Suprapubic skin (tissue), 4 donors: ENCODE measurements at regions not wholly inside any gene's neighbourhood (a gene's known extent, or its start where the extent isn't known, plus 50 kb on each side); places are given as distances from the start of the nearest gene placed in this dataset.

Source experiments
- DNase-seq, 2 donors: peaks; one replicate each; pipeline ENCODE4 v3.0.0-alpha.2; 2019; ENCODE audit warnings: low spot score in 2 of 2
- H3K27ac ChIP-seq: fragments of 200-600 bp; sonication (generic); one replicate; pipeline ENCODE4 v1.5.1; 2019
- H3K27me3 ChIP-seq: fragments of 200-600 bp; sonication (generic); one replicate; pipeline ENCODE4 v1.5.1; 2019
- H3K36me3 ChIP-seq: fragments of 200-600 bp; sonication (generic); one replicate; pipeline ENCODE4 v1.5.1; 2019
- H3K4me1 ChIP-seq: fragments of 200-600 bp; sonication (generic); one replicate; pipeline ENCODE4 v1.5.1; 2019
- H3K4me3 ChIP-seq: fragments of 200-600 bp; sonication (generic); one replicate; pipeline ENCODE4 v1.5.1; 2019; ENCODE audit warnings: mild to moderate bottlenecking
- H3K9me3 ChIP-seq: fragments of 200-600 bp; sonication (generic); one replicate; pipeline ENCODE4 v1.5.1; 2019
- EP300 ChIP-seq: sonication (generic); formaldehyde crosslinking; IDR thresholded peaks from one replicate; pipeline ENCODE4 v1.6.1; 2017; ENCODE audit warnings: antibody characterized with exemption
- POLR2A ChIP-seq, 2 donors: fragments of 450-650 bp; IDR thresholded peaks; one replicate each; pipeline ENCODE4 v1.6.1; 2017; ENCODE audit warnings: antibody characterized with exemption in 2 of 2, mild to moderate bottlenecking in 2 of 2, moderate library complexity in 2 of 2
- POLR2AphosphoS5 ChIP-seq, 3 donors: sonication (generic); formaldehyde crosslinking; IDR thresholded peaks; one replicate each; pipeline ENCODE4 v1.6.1; 2017; ENCODE audit warnings: antibody characterized with exemption in 3 of 3
- WGBS: methylation state at CpG from one replicate; pipeline ENCODE4 v1.1.5; 2018; 5-methylcytosine and 5-hydroxymethylcytosine counted together
- TF ChIP-seq, protein P1 (sequence below), 2 donors: fragments of 200-600 bp in 1 of 2; fragments of 450-650 bp in 1 of 2; sonication (generic) in 1 of 2; IDR thresholded peaks; one replicate each; pipeline ENCODE4 v1.5.1; 2016 to 2019; ENCODE audit warnings: antibody characterized with exemption in 2 of 2, mild to moderate bottlenecking in 1 of 2, moderate library complexity in 1 of 2

DNA sequence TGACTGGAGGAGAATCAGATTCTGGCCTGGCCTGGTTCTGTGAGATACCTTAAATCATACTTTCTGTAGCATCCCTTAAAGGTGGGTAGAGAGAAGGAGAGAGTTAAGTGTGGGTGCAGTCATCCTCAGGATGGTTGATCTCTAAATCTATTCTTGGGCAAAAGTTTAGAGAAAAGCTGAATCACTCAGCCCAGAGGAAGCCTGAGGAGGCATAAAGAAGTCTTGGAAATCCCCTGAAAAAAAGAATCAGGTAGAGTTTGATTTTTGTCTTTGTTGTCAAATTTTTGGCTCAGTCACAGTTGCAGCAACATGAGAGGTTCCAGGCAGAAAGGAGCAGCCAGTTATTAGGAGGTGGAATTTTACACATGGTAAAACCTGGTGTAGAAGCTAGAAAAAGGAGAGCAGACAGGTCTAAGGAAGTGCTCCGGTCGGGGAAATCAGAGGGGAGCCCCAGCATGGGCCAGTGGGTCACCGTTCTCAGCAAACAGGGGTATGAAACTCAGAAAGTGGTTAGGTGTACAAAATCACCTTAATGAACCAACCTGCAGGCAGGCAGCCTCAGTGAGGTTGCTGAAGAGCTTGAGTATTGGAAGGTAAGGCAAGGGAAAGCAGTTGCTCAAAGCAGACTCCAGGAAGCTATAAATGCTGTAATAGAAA is 116.2 kb upstream of the CNTLN start:
- Histone ChIP-seq H3K4me3 (no peak overlapping the region), H3K36me3 (no peaks in the 10 kb centered on the region), H3K9me3 (no peaks in the 10 kb centered on the region), H3K4me1 (peaks cover 24% of the 10 kb centered on the region), H3K27ac (peak overlapping the region; percentile 57), H3K27me3 (no peaks in the 10 kb centered on the region)
- TF ChIP-seq EP300 (no peak), POLR2AphosphoS5 (IDR thresholded peaks at IDR 0.05) (no peak), POLR2A (IDR thresholded peaks at IDR 0.05) (no peak)
- TF ChIP-seq, protein P1, sequence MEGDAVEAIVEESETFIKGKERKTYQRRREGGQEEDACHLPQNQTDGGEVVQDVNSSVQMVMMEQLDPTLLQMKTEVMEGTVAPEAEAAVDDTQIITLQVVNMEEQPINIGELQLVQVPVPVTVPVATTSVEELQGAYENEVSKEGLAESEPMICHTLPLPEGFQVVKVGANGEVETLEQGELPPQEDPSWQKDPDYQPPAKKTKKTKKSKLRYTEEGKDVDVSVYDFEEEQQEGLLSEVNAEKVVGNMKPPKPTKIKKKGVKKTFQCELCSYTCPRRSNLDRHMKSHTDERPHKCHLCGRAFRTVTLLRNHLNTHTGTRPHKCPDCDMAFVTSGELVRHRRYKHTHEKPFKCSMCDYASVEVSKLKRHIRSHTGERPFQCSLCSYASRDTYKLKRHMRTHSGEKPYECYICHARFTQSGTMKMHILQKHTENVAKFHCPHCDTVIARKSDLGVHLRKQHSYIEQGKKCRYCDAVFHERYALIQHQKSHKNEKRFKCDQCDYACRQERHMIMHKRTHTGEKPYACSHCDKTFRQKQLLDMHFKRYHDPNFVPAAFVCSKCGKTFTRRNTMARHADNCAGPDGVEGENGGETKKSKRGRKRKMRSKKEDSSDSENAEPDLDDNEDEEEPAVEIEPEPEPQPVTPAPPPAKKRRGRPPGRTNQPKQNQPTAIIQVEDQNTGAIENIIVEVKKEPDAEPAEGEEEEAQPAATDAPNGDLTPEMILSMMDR (IDR thresholded peaks at IDR 0.05): no peak
- WGBS: 59% methylated on average over 3 of the region's 3 CpGs
- DNase-seq: no peak

DNA sequence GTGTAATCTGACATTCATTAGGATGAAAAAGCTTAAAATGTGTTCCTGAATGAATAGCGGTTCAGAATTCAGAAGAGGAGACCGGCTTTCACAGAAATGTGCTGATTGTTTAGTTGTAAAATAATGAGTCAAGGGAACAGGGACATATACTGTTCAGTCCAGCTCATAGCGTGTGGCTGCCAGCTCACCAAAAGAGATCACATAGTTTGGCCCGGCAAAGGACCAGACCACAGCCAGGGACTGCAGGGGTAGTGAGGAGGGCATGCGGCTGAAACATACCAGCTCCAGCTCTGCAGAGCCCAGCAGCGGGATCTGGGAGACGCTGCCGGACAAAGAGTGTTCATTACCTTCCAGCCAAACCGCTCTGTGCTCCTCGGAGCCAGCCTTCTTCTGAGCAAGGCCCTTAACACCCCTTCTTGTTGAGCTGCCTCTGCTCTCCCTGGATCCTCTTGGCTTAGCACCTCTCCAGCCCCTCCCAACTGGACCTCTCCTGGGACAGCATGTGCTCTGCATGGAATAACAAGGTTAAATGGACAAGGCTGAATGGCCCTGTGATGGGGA is 116.8 kb upstream of the CNTLN start:
- Histone ChIP-seq H3K36me3 (no peaks in the 10 kb centered on the region), H3K4me3 (no peak overlapping the region), H3K4me1 (peaks cover 24% of the 10 kb centered on the region), H3K27ac (peak overlapping the region; percentile 57), H3K9me3 (no peaks in the 10 kb centered on the region), H3K27me3 (no peaks in the 10 kb centered on the region)
- TF ChIP-seq POLR2AphosphoS5 (IDR thresholded peaks at IDR 0.05) (peak in 1 of 3 donors; percentile 6), EP300 (peak; percentile 74), POLR2A (IDR thresholded peaks at IDR 0.05) (no peak)
- TF ChIP-seq, protein P1 (IDR thresholded peaks at IDR 0.05): no peak
- peak; percentile 66 to 83 for DNase-seq
- WGBS: 73% methylated on average over 10 of the region's 10 CpGs

DNA sequence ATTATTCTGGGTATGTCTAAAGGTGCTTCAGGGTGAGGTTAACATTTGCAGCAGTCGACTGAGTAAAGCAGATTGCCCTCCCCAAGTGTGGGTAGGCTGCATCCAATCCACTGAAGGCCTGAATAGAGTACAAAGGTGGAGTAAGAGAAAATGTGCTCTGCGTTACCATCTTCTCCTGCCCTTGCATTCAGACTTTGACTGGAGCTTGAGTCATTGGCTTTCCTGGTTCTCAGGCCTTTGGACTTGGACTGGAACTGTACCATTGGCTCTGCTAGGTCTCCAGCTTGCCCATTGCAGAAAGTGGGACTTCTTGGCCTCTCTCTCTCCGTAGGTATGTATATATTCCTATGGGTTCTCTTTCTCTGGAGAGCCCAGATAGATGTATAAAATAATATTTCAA is 120.9 kb upstream of the CNTLN start:
- TF ChIP-seq POLR2AphosphoS5 (IDR thresholded peaks at IDR 0.05) (no peak), POLR2A (IDR thresholded peaks at IDR 0.05) (no peak), EP300 (no peak)
- TF ChIP-seq, protein P1 (IDR thresholded peaks at IDR 0.05): no peak
- no peak for DNase-seq
- Histone ChIP-seq H3K4me3 (no peak overlapping the region), H3K4me1 (peaks cover 9% of the 10 kb centered on the region), H3K27ac (no peak overlapping the region), H3K27me3 (no peaks in the 10 kb centered on the region), H3K9me3 (no peaks in the 10 kb centered on the region), H3K36me3 (no peaks in the 10 kb centered on the region)
- 72% methylated on average over 3 of the region's 3 CpGs for WGBS

DNA sequence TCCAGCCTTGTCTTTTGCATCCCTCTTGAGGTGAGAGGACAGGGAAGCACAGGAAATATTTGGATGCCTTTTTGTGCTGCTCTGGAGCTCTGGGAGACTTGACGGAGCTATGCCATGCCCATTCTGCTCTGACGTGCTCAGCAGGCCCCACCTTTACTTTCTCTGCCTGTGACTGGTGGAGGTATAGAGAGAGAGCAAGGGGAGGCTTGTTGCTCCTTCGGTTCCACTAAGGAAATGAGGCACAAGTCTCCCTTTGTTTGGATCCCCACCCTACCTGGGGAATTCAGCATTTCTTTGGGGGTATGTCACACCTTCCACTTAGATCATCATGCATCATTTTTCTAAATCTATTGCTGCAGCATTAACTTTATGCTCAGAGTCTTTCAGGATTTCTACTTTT is 121.8 kb upstream of the CNTLN start:
- DNase-seq: no peak
- Histone ChIP-seq H3K4me3 (no peak overlapping the region), H3K9me3 (no peaks in the 10 kb centered on the region), H3K36me3 (no peaks in the 10 kb centered on the region), H3K27ac (no peak overlapping the region), H3K27me3 (no peaks in the 10 kb centered on the region), H3K4me1 (peaks cover under 1% of the 10 kb centered on the region)
- 59% methylated on average over 3 of the region's 3 CpGs for WGBS
- TF ChIP-seq EP300 (no peak), POLR2AphosphoS5 (IDR thresholded peaks at IDR 0.05) (no peak), POLR2A (IDR thresholded peaks at IDR 0.05) (no peak)
- TF ChIP-seq, protein P1 (IDR thresholded peaks at IDR 0.05): no peak

DNA sequence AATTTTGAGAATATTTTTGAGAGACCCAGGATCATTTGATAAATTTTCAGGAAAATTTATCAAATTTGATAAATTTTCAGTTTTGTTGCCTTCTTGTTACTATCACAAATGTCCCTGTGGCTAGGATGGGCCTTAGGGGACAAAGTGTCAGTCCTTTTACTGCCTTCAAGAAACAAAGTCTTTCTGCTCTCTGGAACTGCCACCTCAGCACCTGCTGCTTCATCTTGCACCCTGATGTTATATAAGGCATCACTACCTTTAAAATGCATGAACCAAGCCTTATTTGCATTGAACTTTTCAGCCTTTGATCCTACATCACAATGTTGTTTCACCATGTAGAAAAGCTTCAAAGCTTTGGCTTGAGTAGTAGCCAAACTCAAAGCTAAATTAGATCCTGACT is 123.0 kb upstream of the CNTLN start:
- no peaks in the 10 kb centered on the region for H3K36me3 ChIP-seq
- H3K4me1 ChIP-seq: no peaks in the 10 kb centered on the region
- H3K4me3 ChIP-seq: no peak overlapping the region
- TF ChIP-seq POLR2A (IDR thresholded peaks at IDR 0.05): no peak
- TF ChIP-seq POLR2AphosphoS5 (IDR thresholded peaks at IDR 0.05): no peak
- TF ChIP-seq, protein P1 (IDR thresholded peaks at IDR 0.05): no peak
- TF ChIP-seq EP300: no peak
- no peak overlapping the region for H3K27ac ChIP-seq
- DNase-seq: no peak
- H3K27me3 ChIP-seq: no peaks in the 10 kb centered on the region
- H3K9me3 ChIP-seq: no peaks in the 10 kb centered on the region
